Left forelimb (tissue), 1 donor: ENCODE measurements at regions not wholly inside any gene's neighbourhood (a gene's known extent, or its start where the extent isn't known, plus 50 kb on each side); places are given as distances from the start of the nearest gene placed in this dataset.
"Not testable (repeated sequence)": the region's sequence is repeated elsewhere in the genome, so short reads cannot be mapped to it uniquely, and the experiment has no call there.

Experiments
- DNase-seq: peaks from one replicate; pipeline ENCODE4 v3.0.0-alpha.2; 2018; ENCODE audit warnings: low spot score

- no peak for DNase-seq
Observed at GRCh38 chr12:127760357-127760756, 506.6 kb upstream of the TMEM132C start.

- no peak for DNase-seq
Observed at GRCh38 chr12:127760996-127761395, 506.0 kb upstream of the TMEM132C start.

- no peak for DNase-seq
Observed at GRCh38 chr12:127761880-127762279, 505.1 kb upstream of the TMEM132C start.

DNA sequence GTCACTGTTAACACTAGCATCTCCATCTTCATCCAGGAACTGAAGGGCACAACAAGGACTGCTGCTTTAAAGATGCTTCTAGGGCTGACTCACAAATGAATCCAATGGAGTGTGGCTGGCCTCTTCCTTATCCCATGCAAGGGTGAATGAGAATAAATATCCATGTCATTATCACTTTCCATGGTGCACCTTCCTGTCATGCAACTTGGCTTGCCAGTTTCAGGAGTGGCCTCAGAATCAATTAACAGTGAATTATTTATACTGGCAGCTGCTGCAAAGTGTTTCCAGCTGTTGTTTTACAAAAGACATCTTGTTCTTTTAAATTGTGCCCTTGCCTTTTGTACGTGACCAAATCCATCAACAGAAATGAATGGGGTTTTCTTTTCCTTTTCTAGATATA, 499.3 kb upstream of the TMEM132C start:
- no peak for DNase-seq

DNA sequence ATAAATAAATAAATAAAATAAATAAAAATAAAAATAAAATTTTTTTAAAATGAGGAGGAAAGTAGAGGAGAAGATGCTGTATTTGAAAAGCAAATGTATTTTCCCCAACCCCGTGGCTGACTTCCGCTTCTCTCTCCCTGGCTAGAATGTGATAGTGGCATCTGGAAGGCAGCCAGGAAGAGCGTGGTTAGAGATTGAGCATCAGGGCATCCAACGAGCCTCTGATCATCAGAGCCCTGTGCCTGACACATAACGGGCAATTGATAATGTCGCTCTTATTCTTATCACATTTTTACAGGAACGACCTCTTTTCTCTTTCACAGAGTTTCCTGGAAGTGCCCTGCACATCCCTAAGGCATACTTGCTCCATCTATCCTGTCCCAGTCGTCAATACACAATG, 496.9 kb upstream of the TMEM132C start:
- no peak for DNase-seq

DNA sequence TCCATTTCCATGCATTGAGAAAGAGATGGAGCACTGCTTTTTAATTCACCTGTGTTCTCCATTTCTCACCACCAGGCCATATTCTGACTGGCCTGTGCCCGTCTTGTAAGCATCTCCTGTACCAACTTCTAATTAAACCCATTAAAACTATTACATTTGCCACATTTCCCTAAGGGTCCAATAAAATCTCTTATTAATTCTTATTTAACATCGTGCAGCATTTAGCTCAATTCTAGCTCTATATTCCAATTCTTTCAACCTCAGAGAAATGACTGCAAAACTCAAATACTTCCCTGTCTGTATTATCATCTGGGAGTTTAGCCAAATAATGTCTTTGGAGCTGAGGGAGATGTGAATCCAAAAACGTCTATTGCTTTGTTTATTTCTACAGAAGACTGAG, 495.4 kb upstream of the TMEM132C start:
- DNase-seq: no peak

GRCh38 chr12:127773520-127773919, 493.4 kb upstream of the TMEM132C start:
- no peak for DNase-seq

DNA sequence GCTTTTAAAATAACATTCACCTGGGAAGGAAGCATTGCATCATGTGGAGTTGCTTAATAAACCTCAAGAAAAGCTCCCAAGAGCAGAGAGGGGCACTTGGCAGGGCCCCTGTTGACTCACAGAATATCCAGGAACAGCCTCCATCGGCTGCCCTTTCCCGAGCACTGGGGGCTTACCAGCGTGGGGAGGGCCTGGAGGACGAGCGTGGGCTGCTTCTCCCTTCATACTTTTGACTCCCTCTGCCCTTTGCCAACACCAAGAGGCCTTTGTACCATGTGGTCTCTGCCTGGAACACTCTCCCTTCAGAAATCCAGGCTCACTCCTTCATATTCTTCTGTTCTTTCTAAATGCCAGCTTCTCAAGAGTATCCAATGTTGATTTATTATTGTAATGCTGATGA, 492.1 kb upstream of the TMEM132C start:
- DNase-seq: no peak

DNA sequence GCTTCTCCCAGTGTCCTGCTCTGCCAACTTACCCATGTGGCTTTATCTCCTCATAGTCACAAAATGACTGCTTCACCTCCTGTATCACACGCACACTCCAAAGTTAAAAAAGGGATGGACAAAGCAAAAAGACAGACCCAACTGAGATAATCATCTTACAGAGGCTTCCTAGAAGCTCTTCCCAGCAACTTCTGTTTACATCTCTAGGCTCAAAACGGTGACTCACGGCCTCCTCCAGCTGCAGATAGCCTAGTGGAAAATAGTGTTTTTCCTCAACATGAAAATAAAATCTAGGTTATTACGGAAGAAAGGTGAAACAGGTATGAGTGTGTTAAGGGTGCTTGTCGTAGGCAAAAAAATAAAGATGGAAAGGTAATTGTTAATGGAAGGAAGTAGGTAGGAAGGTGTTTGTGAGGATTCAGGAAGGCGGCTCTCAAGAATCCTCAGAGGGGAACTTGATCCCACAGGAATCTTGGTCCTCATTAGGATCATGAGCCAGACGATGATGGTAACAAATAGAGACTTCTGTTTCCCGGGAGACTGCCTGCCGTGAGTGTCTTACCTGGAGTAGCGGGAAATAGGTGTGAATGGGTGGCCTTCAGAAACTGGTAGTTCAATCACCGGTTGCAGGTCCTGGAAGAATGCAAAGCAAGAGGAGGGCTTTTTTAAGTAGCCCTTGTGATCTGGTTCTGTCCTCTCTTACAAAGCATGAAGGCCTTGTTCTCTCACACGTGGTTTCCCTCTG, 487.5 kb upstream of the TMEM132C start:
- DNase-seq: no peak

- DNase-seq: no peak
Observed at GRCh38 chr12:127780881-127781280, 486.1 kb upstream of the TMEM132C start.

DNA sequence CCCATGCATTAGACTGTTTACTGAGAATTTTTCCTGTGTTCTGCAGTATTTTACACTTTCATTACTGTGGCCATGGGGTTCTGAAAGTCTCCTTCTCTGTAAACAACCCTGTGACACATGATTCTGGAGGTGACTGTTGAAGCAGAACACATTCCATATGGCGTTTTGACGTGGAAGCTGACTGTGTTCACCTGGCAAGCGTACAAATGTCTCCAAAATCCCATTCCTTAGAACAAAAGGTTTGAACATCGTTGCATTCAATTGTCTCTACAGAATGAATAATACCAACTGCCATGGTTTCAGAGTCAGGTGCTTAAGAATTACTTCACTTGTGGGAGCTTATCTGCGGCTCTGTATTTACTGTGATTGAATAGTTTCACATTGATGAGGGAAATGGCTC, 485.6 kb upstream of the TMEM132C start:
- DNase-seq: no peak

DNA sequence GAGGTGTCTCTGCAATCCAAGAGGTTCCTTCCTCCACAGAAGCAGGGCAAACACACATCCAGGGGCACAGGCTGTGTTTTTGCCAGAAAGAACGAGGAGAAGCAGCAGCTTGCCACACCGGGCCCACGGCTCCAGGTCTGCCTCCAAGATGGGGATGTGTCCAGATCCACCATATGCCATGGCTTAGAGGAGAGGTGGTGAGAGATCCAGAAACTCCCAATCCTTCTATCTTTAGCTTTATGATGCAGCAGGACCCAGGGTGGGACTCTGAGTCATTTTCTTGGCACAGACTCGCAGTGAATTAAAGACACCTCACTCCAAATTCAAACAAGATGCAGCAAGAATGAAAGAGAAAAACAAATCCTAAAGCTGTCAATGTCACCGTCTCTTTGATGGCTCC, 481.4 kb upstream of the TMEM132C start:
- DNase-seq: no peak

GRCh38 chr12:127785986-127786590, 480.9 kb upstream of the TMEM132C start:
- no peak for DNase-seq

- DNase-seq: no peak
Observed at GRCh38 chr12:127787544-127787943, 479.4 kb upstream of the TMEM132C start.

DNA sequence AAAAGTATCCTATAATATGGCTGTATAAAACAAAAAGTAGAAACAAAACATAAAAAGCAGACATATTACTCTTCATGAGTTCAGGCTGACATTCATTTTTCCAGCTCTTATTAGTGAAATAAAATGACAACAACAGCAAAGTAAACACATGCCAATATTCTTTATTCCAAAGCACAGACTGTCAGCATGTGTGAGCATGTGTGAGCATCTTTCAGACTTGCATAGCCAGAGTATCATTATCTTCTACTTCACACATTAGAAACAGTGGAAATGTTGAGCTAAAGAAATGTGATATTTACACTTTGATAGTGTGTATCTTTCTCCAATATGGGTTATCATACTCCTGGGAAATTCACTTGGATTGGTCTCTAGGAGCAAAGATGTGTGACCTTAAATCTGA, 476.6 kb upstream of the TMEM132C start:
- DNase-seq: no peak

DNA sequence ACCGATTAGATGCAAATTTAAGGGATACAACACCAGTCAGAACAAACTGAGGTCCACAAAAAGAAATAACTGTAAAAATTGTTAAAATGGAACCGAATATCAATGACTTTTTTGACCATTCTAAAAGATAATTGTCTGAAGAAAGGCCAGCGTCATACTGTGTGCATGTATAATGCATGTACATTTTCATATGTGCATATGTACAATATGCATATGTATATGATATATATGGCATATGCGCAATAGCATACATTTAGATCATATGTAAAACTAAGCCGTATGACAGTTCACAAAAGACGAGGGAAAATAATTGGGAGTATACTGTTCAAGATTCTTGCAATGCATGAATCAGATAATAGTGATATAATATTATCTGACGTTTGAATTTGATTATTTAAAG, 475.8 kb upstream of the TMEM132C start:
- no peak for DNase-seq

GRCh38 chr12:127797918-127798317, 469.1 kb upstream of the TMEM132C start:
- DNase-seq: no peak

- no peak for DNase-seq
Observed at GRCh38 chr12:127802271-127802670, 464.7 kb upstream of the TMEM132C start.

DNA sequence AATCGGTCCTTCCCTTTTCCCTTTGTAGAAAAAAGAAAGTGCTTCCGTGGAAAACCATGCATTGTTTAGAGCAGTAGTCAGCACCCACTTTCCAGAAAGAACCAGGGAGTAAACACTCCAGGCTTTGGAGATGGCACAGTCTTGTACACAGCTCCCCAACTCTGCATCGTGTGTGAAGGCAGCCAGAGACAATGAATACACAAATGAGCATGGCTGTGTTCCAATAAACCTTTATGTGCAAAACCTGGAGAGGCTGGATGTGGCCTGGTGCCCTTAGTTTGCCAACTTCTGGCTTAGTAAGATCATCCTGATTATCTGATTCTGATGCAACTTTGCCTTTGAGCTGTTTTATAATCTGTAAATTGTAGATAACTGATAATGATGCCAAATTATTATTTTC, 463.4 kb upstream of the TMEM132C start:
- DNase-seq: no peak

- DNase-seq: no peak
Observed at GRCh38 chr12:127809275-127809674, 457.7 kb upstream of the TMEM132C start.

DNA sequence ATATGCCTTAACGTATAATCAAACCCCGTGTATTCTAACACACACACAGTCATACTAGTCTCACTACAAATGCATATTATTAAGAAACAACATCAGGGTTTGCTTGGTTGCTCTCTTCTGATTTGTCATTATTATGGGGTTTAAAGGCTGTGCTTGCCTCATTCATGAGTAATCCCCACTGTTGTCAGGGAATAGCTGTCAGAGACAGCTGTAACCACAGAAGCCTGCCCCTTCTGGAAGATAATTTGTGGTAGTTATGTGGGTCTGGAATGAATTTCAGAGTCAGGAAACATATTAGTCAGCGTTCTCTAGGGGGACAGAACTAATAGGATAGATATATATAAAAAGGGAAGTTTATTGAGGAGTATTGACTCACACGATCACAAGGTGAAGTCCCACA, 456.9 kb upstream of the TMEM132C start:
- no peak for DNase-seq

GRCh38 chr12:127810459-127810858, 456.5 kb upstream of the TMEM132C start:
- not testable (repeated sequence) for DNase-seq

- peak; percentile 82 for DNase-seq
Observed at GRCh38 chr12:127811988-127812387, 455.0 kb upstream of the TMEM132C start.

DNA sequence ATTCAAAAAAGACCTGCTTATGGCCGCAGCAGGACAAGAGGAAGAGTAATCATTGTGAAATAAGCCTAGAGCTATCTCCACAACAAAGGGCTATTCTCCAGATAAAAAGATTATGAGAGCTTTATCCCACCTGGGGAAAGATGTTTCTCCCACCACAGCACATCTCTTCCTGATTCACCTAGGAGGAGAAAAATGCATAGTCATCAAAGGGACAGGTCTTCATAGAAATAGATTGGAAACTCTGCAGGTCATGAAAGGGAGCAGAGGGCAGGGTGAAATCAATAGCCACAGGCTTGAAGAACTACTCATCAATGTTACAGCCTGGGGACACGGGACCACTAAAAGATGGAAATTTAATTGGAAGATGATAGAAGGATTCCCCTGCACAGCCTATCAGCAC, 453.8 kb upstream of the TMEM132C start:
- no peak for DNase-seq
